Lower lobe of right lung (tissue), 2 donors: ENCODE measurements at regions not wholly inside any gene's neighbourhood (a gene's known extent, or its start where the extent isn't known, plus 50 kb on each side); places are given as distances from the start of the nearest gene placed in this dataset.

ENCODE experiments used
- ATAC-seq, 2 donors: fragments of 200-7000 bp; cut with Tn5 transposase; one replicate each; pipeline ENCODE4 v1.9.1; 2020 to 2022; ENCODE audit warnings: mild to moderate bottlenecking in 2 of 2, moderate library complexity in 2 of 2
- DNase-seq: peaks from one replicate; pipeline ENCODE4 v3.0.0-alpha.2; 2020
- H3K27ac ChIP-seq: fragments of 200-600 bp; one replicate; pipeline ENCODE4 v1.8.0; 2022
- H3K27me3 ChIP-seq: fragments of 200-600 bp; one replicate; pipeline ENCODE4 v1.8.0; 2022; ENCODE audit warnings: low read depth
- H3K36me3 ChIP-seq: fragments of 200-600 bp; one replicate; pipeline ENCODE4 v1.8.0; 2022; ENCODE audit warnings: mild to moderate bottlenecking
- H3K4me1 ChIP-seq: fragments of 200-600 bp; one replicate; pipeline ENCODE4 v1.8.0; 2022
- H3K4me3 ChIP-seq: fragments of 200-600 bp; one replicate; pipeline ENCODE4 v1.8.0; 2022; ENCODE audit warnings: mild to moderate bottlenecking
- H3K9me3 ChIP-seq: fragments of 200-600 bp; one replicate; pipeline ENCODE4 v1.8.0; 2022
- CTCF ChIP-seq: fragments of 200-600 bp; IDR thresholded peaks from one replicate; pipeline ENCODE4 v1.8.0; 2022; ENCODE audit warnings: antibody characterized with exemption, mild to moderate bottlenecking
- intact Hi-C: fragments of 100-400 bp; cut with DNase I; formaldehyde crosslinking; loops from one replicate; pipeline ENCODE4 v1.11.0; 2022
- donor health status: DM: no; HTN: yes; CAD: no; lungs with severe emphysema.

GRCh38 chr11:116059919-116060318, 555.7 kb upstream of the CADM1 start:
- DNase-seq, result no peak
- Histone ChIP-seq H3K27me3 (peaks cover 7% of the 10 kb centered on the region), H3K4me3 (no peak overlapping the region), H3K4me1 (no peaks in the 10 kb centered on the region), H3K36me3 (no peaks in the 10 kb centered on the region), H3K9me3 (no peaks in the 10 kb centered on the region), H3K27ac (no peak overlapping the region)
- intact Hi-C loops, result no loop called here
- no peak for ATAC-seq
- no peak for TF ChIP-seq CTCF

- intact Hi-C loops, result no loop called here
- ATAC-seq, result no peak
- TF ChIP-seq CTCF, result no peak
- peaks cover 7% of the 10 kb centered on the region for H3K27me3 ChIP-seq
- no peak overlapping the region for H3K27ac ChIP-seq
- H3K4me3 ChIP-seq, result no peak overlapping the region
- H3K9me3 ChIP-seq, result no peaks in the 10 kb centered on the region
- no peaks in the 10 kb centered on the region for H3K4me1 ChIP-seq
- no peak for DNase-seq
- H3K36me3 ChIP-seq, result no peaks in the 10 kb centered on the region
Observed at GRCh38 chr11:116057000-116057399, 552.8 kb upstream of the CADM1 start.

GRCh38 chr11:116055064-116055463, 550.8 kb upstream of the CADM1 start:
- intact Hi-C loops, result no loop called here
- Histone ChIP-seq H3K27ac (no peak overlapping the region), H3K4me1 (no peaks in the 10 kb centered on the region), H3K4me3 (no peak overlapping the region), H3K9me3 (no peaks in the 10 kb centered on the region), H3K36me3 (no peaks in the 10 kb centered on the region), H3K27me3 (no peaks in the 10 kb centered on the region)
- DNase-seq, result no peak
- no peak for TF ChIP-seq CTCF
- no peak for ATAC-seq

- Histone ChIP-seq H3K27ac (no peak overlapping the region), H3K4me3 (no peak overlapping the region), H3K4me1 (no peaks in the 10 kb centered on the region), H3K27me3 (no peaks in the 10 kb centered on the region), H3K36me3 (no peaks in the 10 kb centered on the region), H3K9me3 (no peaks in the 10 kb centered on the region)
- intact Hi-C loops, result no loop called here
- DNase-seq (no peak), ATAC-seq (peak; percentile 46 to 55)
- TF ChIP-seq CTCF, result no peak
Observed at GRCh38 chr11:116053548-116053919, 549.3 kb upstream of the CADM1 start.

- Histone ChIP-seq H3K9me3 (no peaks in the 10 kb centered on the region), H3K4me1 (no peaks in the 10 kb centered on the region), H3K27me3 (no peaks in the 10 kb centered on the region), H3K27ac (no peak overlapping the region), H3K36me3 (no peaks in the 10 kb centered on the region), H3K4me3 (no peak overlapping the region)
- no peak for ATAC-seq
- DNase-seq, result no peak
- no peak for TF ChIP-seq CTCF
- intact Hi-C loops, result no loop called here
Observed at GRCh38 chr11:116052603-116053547, 548.7 kb upstream of the CADM1 start.
